ENCODE measurements at regions not wholly inside any gene's neighbourhood (a gene's known extent, or its start where the extent isn't known, plus 50 kb on each side); places are given as distances from the start of the nearest gene placed in this dataset.

- CTCF ChIA-PET = interaction anchor here (0.6 to 2.9 kb wide), 3 partner anchors 9 to 76 kb away, joined by 3 to 25 read pairs (median 4); no protein-coding TSS in a partner anchor
- no peak for TF ChIP-seq CTCF (IDR thresholded peaks at IDR 0.05; ENCODE audit: unreplicated experiment)
- H3K4me3 Mint-ChIP-seq (ENCODE audit: unreplicated experiment) = no peak overlapping the region
- no peaks in the 10 kb centered on the region for H3K4me1 Mint-ChIP-seq (ENCODE audit: insufficient read depth, unreplicated experiment)
- H3K9me3 Mint-ChIP-seq (ENCODE audit: unreplicated experiment) = no peaks in the 10 kb centered on the region
- H3K36me3 Mint-ChIP-seq (ENCODE audit: insufficient read depth, unreplicated experiment) = no peaks in the 10 kb centered on the region
- DNase-seq (ENCODE audit: unreplicated experiment) = no peak
- intact Hi-C loops (cut with micrococcal nuclease) = no loop called here
- no peak overlapping the region for H3K27ac Mint-ChIP-seq (ENCODE audit: low read depth, unreplicated experiment)
- POLR2A ChIA-PET = no interaction called here
- H3K27me3 Mint-ChIP-seq (ENCODE audit: insufficient read depth, unreplicated experiment) = peaks cover 70% of the 10 kb centered on the region
- BruUV-seq (replicated peaks) = no TSS peak
Observed at GRCh38 chr10:113444766-113445365, 108.0 kb upstream of the HABP2 start.

- Mint-ChIP-seq H3K27ac (ENCODE audit: low read depth, unreplicated experiment) (no peak overlapping the region), H3K27me3 (ENCODE audit: insufficient read depth, unreplicated experiment) (peaks cover 78% of the 10 kb centered on the region), H3K4me3 (ENCODE audit: unreplicated experiment) (no peak overlapping the region), H3K9me3 (ENCODE audit: unreplicated experiment) (no peaks in the 10 kb centered on the region), H3K36me3 (ENCODE audit: insufficient read depth, unreplicated experiment) (no peaks in the 10 kb centered on the region), H3K4me1 (ENCODE audit: insufficient read depth, unreplicated experiment) (no peaks in the 10 kb centered on the region)
- no TSS peak for BruUV-seq (replicated peaks)
- ChIA-PET CTCF (interaction anchor here (2.9 kb wide), 1 partner anchor 8 kb away, joined by 25 read pairs; no protein-coding TSS in a partner anchor), POLR2A (no interaction called here)
- no peak for DNase-seq (ENCODE audit: unreplicated experiment)
- no peak for TF ChIP-seq CTCF (IDR thresholded peaks at IDR 0.05; ENCODE audit: unreplicated experiment)
- intact Hi-C loops (cut with micrococcal nuclease) = no loop called here
Observed at GRCh38 chr10:113445736-113446135, 107.1 kb upstream of the HABP2 start.

DNA sequence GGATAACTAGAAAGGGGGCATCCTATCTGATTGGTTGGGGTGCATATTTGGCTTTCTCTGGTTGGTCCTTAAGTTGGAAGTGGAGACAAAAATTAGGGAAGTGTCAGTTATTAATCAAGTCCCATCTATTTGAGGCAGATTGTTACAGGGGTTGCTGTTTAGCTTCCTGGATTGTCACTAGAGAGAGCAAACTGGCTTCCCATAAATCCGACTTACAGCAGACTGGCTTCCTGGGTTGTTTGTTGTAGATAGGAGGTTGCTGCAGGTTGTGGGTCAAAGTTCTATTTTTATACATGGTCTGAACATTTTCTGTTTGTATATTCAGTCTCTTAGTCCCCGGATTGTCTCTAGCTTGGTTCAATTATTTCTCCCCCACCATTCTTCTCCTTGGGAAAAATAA lies 106.1 kb upstream of the HABP2 start:
- POLR2A ChIA-PET = no interaction called here
- DNase-seq (ENCODE audit: unreplicated experiment) = no peak
- H3K4me3 Mint-ChIP-seq (ENCODE audit: unreplicated experiment) = no peak overlapping the region
- peaks cover 82% of the 10 kb centered on the region for H3K27me3 Mint-ChIP-seq (ENCODE audit: insufficient read depth, unreplicated experiment)
- BruUV-seq (replicated peaks) = no TSS peak
- intact Hi-C loops (cut with micrococcal nuclease) = no loop called here
- H3K36me3 Mint-ChIP-seq (ENCODE audit: insufficient read depth, unreplicated experiment) = no peaks in the 10 kb centered on the region
- no peaks in the 10 kb centered on the region for H3K9me3 Mint-ChIP-seq (ENCODE audit: unreplicated experiment)
- no peaks in the 10 kb centered on the region for H3K4me1 Mint-ChIP-seq (ENCODE audit: insufficient read depth, unreplicated experiment)
- no peak for TF ChIP-seq CTCF (IDR thresholded peaks at IDR 0.05; ENCODE audit: unreplicated experiment)
- CTCF ChIA-PET = interaction anchor here (0.5 to 1.5 kb wide), 3 partner anchors 8 to 201 kb away, joined by 4 to 5 read pairs (median 4); no protein-coding TSS in a partner anchor
- no peak overlapping the region for H3K27ac Mint-ChIP-seq (ENCODE audit: low read depth, unreplicated experiment)

DNA sequence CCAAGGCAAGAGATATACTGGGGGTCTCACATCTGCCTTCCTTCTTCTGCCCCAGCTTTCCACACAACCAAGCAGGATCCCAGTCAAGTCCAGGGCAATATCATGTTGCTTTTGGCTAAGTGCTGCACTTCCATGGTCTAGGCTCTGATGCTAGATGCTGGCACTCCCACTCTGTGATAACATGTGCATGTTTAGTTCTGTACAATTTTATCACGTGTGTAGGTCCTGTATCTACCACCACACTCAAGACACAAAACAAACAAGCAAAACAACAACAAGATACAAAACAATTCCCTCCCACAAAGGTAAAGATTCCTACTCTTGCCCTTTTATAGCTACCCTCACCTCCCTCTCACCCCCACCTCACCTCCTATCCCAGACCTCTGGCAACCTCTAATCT lies 105.6 kb upstream of the HABP2 start:
- Mint-ChIP-seq H3K27ac (ENCODE audit: low read depth, unreplicated experiment) (no peak overlapping the region), H3K9me3 (ENCODE audit: unreplicated experiment) (no peaks in the 10 kb centered on the region), H3K4me1 (ENCODE audit: insufficient read depth, unreplicated experiment) (no peaks in the 10 kb centered on the region), H3K27me3 (ENCODE audit: insufficient read depth, unreplicated experiment) (peaks cover 85% of the 10 kb centered on the region), H3K36me3 (ENCODE audit: insufficient read depth, unreplicated experiment) (no peaks in the 10 kb centered on the region), H3K4me3 (ENCODE audit: unreplicated experiment) (no peak overlapping the region)
- no TSS peak for BruUV-seq (replicated peaks)
- intact Hi-C loops (cut with micrococcal nuclease) = no loop called here
- ChIA-PET POLR2A (no interaction called here), CTCF (interaction anchor here (0.8 to 1.5 kb wide), 2 partner anchors 8 to 62 kb away, joined by 4 to 5 read pairs; no protein-coding TSS in a partner anchor)
- no peak for DNase-seq (ENCODE audit: unreplicated experiment)
- no peak for TF ChIP-seq CTCF (IDR thresholded peaks at IDR 0.05; ENCODE audit: unreplicated experiment)
